Small intestine (tissue), 7 donors: ENCODE measurements at regions not wholly inside any gene's neighbourhood (a gene's known extent, or its start where the extent isn't known, plus 50 kb on each side); places are given as distances from the start of the nearest gene placed in this dataset.

ENCODE experiments used
- DNase-seq, 2 donors: peaks; one replicate each; pipeline versions ENCODE4 v3.0.0 to v3.0.0-alpha.2; 2013
- FAIRE-seq: peaks from 2 replicates; lab custom pipeline; 2012; peaks lifted over from hg19 to GRCh38; lab: Jason Lieb, UNC
- H3K27ac ChIP-seq, 3 donors: one replicate each; pipeline ENCODE4 v1.5.1; 2013; ENCODE audit warnings: low read length in 2 of 3, mild to moderate bottlenecking in 2 of 3, control low read depth in 1 of 3, inconsistent platforms in 1 of 3, low read depth in 1 of 3, moderate library complexity in 1 of 3
- H3K27me3 ChIP-seq, 3 donors: one replicate each; pipeline ENCODE4 v1.6.1; 2013; ENCODE audit warnings: low read length in 3 of 3, inconsistent platforms in 1 of 3; ENCODE audit not compliant: control insufficient read depth in 3 of 3, insufficient read depth in 3 of 3
- H3K36me3 ChIP-seq, 3 donors: one replicate each; pipeline ENCODE4 v1.6.1; 2013; ENCODE audit warnings: low read length in 3 of 3, inconsistent platforms in 1 of 3, low read depth in 1 of 3, mild to moderate bottlenecking in 1 of 3, moderate library complexity in 1 of 3; ENCODE audit not compliant: control insufficient read depth in 3 of 3, insufficient read depth in 2 of 3
- H3K4me1 ChIP-seq, 3 donors: one replicate each; pipeline ENCODE4 v1.6.1; 2013; ENCODE audit warnings: low read length in 2 of 3, inconsistent platforms in 1 of 3, low read depth in 1 of 3, mild to moderate bottlenecking in 1 of 3, moderate library complexity in 1 of 3; ENCODE audit not compliant: control insufficient read depth in 3 of 3, insufficient read depth in 2 of 3
- H3K4me3 ChIP-seq, 3 donors: one replicate each; pipeline ENCODE4 v1.5.1; 2013; ENCODE audit warnings: low read length in 3 of 3, control low read depth in 1 of 3, inconsistent platforms in 1 of 3, low read depth in 1 of 3, mild to moderate bottlenecking in 1 of 3, moderate library complexity in 1 of 3
- H3K9me3 ChIP-seq, 2 donors: one replicate each; pipeline ENCODE4 v1.6.1; 2013; ENCODE audit warnings: low read depth in 1 of 2, low read length in 1 of 2; ENCODE audit not compliant: control insufficient read depth in 2 of 2, insufficient read depth in 1 of 2
- WGBS, 3 donors: extraction: QIAGEN DNeasy Blood & Tissue Kit; methylation state at CpG; one replicate each; pipeline ENCODE4 v1.1.7; 2013; 5-methylcytosine and 5-hydroxymethylcytosine counted together
- donor health status: healthy with polysubstance abuse.
- donor health status: control.
- donor health status: control.
- donor health status: Bipolar disorder and iron deficiency.
- donor health status: healthy.

GRCh38 chr22:22738959-22739585 is 94.7 kb downstream of the GGTLC2 start:
- Histone ChIP-seq H3K27ac (no peak overlapping the region), H3K4me3 (no peak overlapping the region), H3K9me3 (no peaks in the 10 kb centered on the region), H3K36me3 (no peaks in the 10 kb centered on the region), H3K27me3 (peaks cover 0 to 8% (median 0%) of the 10 kb centered on the region in 3 donors), H3K4me1 (no peaks in the 10 kb centered on the region)
- DNase-seq, result no peak
- 82 to 84% (median 84%) methylated on average over 5 of the region's 5 CpGs for WGBS, 3 donors
- FAIRE-seq, result no peak

GRCh38 chr22:22740560-22741276 is 96.3 kb downstream of the GGTLC2 start:
- WGBS, 3 donors, result 69 to 74% (median 73%) methylated on average over 5 of the region's 5 CpGs
- H3K4me1 ChIP-seq, result no peaks in the 10 kb centered on the region
- peaks cover 0 to 13% (median 0%) of the 10 kb centered on the region in 3 donors for H3K27me3 ChIP-seq
- DNase-seq (no peak), FAIRE-seq (no peak)
- H3K27ac ChIP-seq, result no peak overlapping the region
- no peak overlapping the region for H3K4me3 ChIP-seq
- no peaks in the 10 kb centered on the region for H3K36me3 ChIP-seq
- no peaks in the 10 kb centered on the region for H3K9me3 ChIP-seq

GRCh38 chr22:22741843-22742242 is 97.4 kb downstream of the GGTLC2 start:
- FAIRE-seq, result no peak
- Histone ChIP-seq H3K27ac (no peak overlapping the region), H3K4me3 (no peak overlapping the region), H3K36me3 (no peaks in the 10 kb centered on the region), H3K27me3 (peaks cover 0 to 13% (median 0%) of the 10 kb centered on the region in 3 donors), H3K4me1 (no peaks in the 10 kb centered on the region), H3K9me3 (no peaks in the 10 kb centered on the region)
- 81 to 85% (median 82%) methylated on average over 4 of the region's 4 CpGs for WGBS, 3 donors
- DNase-seq, result no peak

- Histone ChIP-seq H3K27ac (no peak overlapping the region), H3K4me3 (no peak overlapping the region), H3K4me1 (no peaks in the 10 kb centered on the region), H3K9me3 (no peaks in the 10 kb centered on the region), H3K36me3 (no peaks in the 10 kb centered on the region), H3K27me3 (peaks cover 0 to 11% (median 0%) of the 10 kb centered on the region in 3 donors)
- 83 to 92% (median 83%) methylated on average over 2 of the region's 2 CpGs for WGBS, 3 donors
- FAIRE-seq (no peak), DNase-seq (no peak)
These were observed 98.2 kb downstream of the GGTLC2 start for GRCh38 chr22:22742641-22743040.

GRCh38 chr22:22743128-22743760 is 98.8 kb downstream of the GGTLC2 start:
- FAIRE-seq (no peak), DNase-seq (no peak)
- Histone ChIP-seq H3K4me3 (no peak overlapping the region), H3K27ac (no peak overlapping the region), H3K27me3 (peaks cover 0 to 9% (median 0%) of the 10 kb centered on the region in 3 donors), H3K4me1 (no peaks in the 10 kb centered on the region), H3K9me3 (no peaks in the 10 kb centered on the region), H3K36me3 (no peaks in the 10 kb centered on the region)
- WGBS, 3 donors, result 63 to 73% (median 72%) methylated on average over 3 of the region's 3 CpGs

- WGBS, 3 donors, result 80 to 86% (median 84%) methylated on average over 9 of the region's 9 CpGs
- Histone ChIP-seq H3K36me3 (no peaks in the 10 kb centered on the region), H3K27me3 (peaks cover 0 to 6% (median 0%) of the 10 kb centered on the region in 3 donors), H3K4me1 (no peaks in the 10 kb centered on the region), H3K27ac (no peak overlapping the region), H3K4me3 (no peak overlapping the region), H3K9me3 (no peaks in the 10 kb centered on the region)
- DNase-seq (no peak), FAIRE-seq (no peak)
These were observed 100.2 kb downstream of the GGTLC2 start for GRCh38 chr22:22744412-22745224.

- H3K36me3 ChIP-seq, result no peaks in the 10 kb centered on the region
- no peaks in the 10 kb centered on the region for H3K9me3 ChIP-seq
- no peaks in the 10 kb centered on the region for H3K4me1 ChIP-seq
- H3K27ac ChIP-seq, result no peak overlapping the region
- DNase-seq, result peak; percentile 38 to 40
- no peak overlapping the region for H3K4me3 ChIP-seq
- WGBS, 3 donors, result 44 to 53% (median 48%) methylated on average over 8 of the region's 8 CpGs
- FAIRE-seq, result no peak
- peaks cover 0 to 6% (median 0%) of the 10 kb centered on the region in 3 donors for H3K27me3 ChIP-seq
These were observed 101.0 kb downstream of the GGTLC2 start for GRCh38 chr22:22745225-22746060.
